Anterior cingulate cortex (tissue), 58 donors: ENCODE measurements at regions not wholly inside any gene's neighbourhood (a gene's known extent, or its start where the extent isn't known, plus 50 kb on each side); places are given as distances from the start of the nearest gene placed in this dataset.
"Not testable (repeated sequence)": the region's sequence is repeated elsewhere in the genome, so short reads cannot be mapped to it uniquely, and the experiment has no call there.

ENCODE experiments used
- DNase-seq, 58 donors: peaks; one replicate each; lab custom pipeline; 2025; lab: John Stamatoyannopoulos, UW

- DNase-seq, result not testable (repeated sequence)
Measured at GRCh38 chrX:76774912-76775311, 347.4 kb downstream of the MAGEE1 start.

GRCh38 chrX:76796311-76796710 lies 368.8 kb downstream of the MAGEE1 start:
- DNase-seq, result no peak

GRCh38 chrX:76802708-76803107 lies 375.2 kb downstream of the MAGEE1 start:
- DNase-seq, result no peak

- DNase-seq, result no peak
Measured at GRCh38 chrX:76815754-76816153, 388.2 kb downstream of the MAGEE1 start.

- not testable (repeated sequence) for DNase-seq
Measured at GRCh38 chrX:76817279-76817678, 389.8 kb downstream of the MAGEE1 start.

- no peak for DNase-seq
Measured at GRCh38 chrX:76821276-76821675, 393.8 kb downstream of the MAGEE1 start.

GRCh38 chrX:76827672-76828071 lies 400.2 kb downstream of the MAGEE1 start:
- DNase-seq, result no peak

- not testable (repeated sequence) for DNase-seq
Measured at GRCh38 chrX:76840902-76841301, 413.4 kb downstream of the MAGEE1 start.

- no peak for DNase-seq
Measured at GRCh38 chrX:76850851-76851250, 423.3 kb downstream of the MAGEE1 start.

- no peak for DNase-seq
Measured at GRCh38 chrX:76862509-76862908, 435.0 kb downstream of the MAGEE1 start.

GRCh38 chrX:76893930-76894329 lies 466.4 kb downstream of the MAGEE1 start:
- no peak for DNase-seq

GRCh38 chrX:76915836-76916235 lies 488.3 kb downstream of the MAGEE1 start:
- DNase-seq, result no peak

- DNase-seq, result no peak
Measured at GRCh38 chrX:76918033-76918432, 490.5 kb downstream of the MAGEE1 start.

- DNase-seq, result no peak
Measured at GRCh38 chrX:76919761-76920160, 492.3 kb downstream of the MAGEE1 start.

GRCh38 chrX:76920607-76921006 lies 493.1 kb downstream of the MAGEE1 start:
- no peak for DNase-seq

- DNase-seq, result no peak
Measured at GRCh38 chrX:76921176-76921575, 493.7 kb downstream of the MAGEE1 start.

GRCh38 chrX:76922100-76922499 lies 494.6 kb downstream of the MAGEE1 start:
- no peak for DNase-seq

GRCh38 chrX:76924616-76925015 lies 497.1 kb downstream of the MAGEE1 start:
- not testable (repeated sequence) for DNase-seq

GRCh38 chrX:76931518-76931917 lies 504.0 kb downstream of the MAGEE1 start:
- DNase-seq, result no peak

- no peak for DNase-seq
Measured at GRCh38 chrX:76957485-76957884, 489.7 kb upstream of the FGF16 start.

GRCh38 chrX:76971393-76972376 lies 475.5 kb upstream of the FGF16 start:
- DNase-seq, result no peak

- DNase-seq, result no peak
Measured at GRCh38 chrX:76977452-76977851, 469.7 kb upstream of the FGF16 start.
